CD4-positive, alpha-beta T cell treated with Interleukin-6 at 100 ng/mL for 8 hours (primary cell): ENCODE measurements at regions not wholly inside any gene's neighbourhood (a gene's known extent, or its start where the extent isn't known, plus 50 kb on each side); places are given as distances from the start of the nearest gene placed in this dataset.
A peak's percentile ranks its signal among the peaks of the same experiment; 100 is the strongest.

Experiments used
- DNase-seq: peaks from one replicate; pipeline ENCODE4 v3.0.0-alpha.2; 2020; ENCODE audit warnings: mixed read lengths, low spot score

DNA sequence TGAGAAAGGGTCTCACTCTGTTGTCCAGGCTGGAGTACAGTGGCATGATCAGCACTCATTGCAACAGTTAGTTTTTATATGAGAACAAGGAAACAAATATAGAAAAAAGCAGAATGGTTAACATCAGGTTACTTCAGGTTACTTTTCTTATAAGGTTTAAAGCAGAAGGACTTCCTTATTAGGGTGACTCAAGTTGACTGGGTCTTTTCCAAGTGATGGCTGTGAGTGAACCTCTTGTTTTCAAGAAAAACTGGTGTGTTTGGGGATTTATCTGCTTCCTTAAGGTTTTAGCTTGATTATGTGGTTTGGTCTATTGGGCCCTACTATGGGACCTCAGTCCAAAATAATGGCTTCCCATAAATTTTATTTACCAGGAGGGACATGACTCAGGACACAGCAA lies 99.2 kb downstream of the ARRDC3 start:
- no peak for DNase-seq

- no peak for DNase-seq
These were observed 99.8 kb downstream of the ARRDC3 start for GRCh38 chr5:91283326-91283725.

DNA sequence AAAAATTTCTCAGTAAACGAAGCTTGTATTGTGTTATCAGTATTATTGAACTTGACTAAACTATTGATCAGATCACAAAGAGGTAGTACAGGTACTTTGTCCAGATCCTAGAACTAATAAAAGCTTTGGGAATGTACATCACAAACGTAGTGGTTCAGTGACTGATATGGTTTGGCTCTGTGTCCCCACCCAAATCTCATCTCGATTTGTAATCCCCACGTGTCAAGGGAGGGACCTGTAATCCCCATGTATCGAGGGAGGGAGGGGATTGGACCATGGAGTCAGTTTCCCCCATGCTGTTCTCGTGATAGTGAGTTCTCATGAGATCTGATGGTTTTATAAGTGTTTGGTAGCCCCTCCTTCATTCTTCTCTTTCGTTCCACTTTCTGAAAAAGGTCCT lies 100.9 kb downstream of the ARRDC3 start:
- DNase-seq: no peak

- DNase-seq: no peak
These were observed 101.7 kb downstream of the ARRDC3 start for GRCh38 chr5:91281401-91281800.

GRCh38 chr5:91280362-91281269 lies 102.5 kb downstream of the ARRDC3 start:
- DNase-seq: peak; percentile 84

GRCh38 chr5:91277840-91278239 lies 105.3 kb downstream of the ARRDC3 start:
- DNase-seq: no peak

- no peak for DNase-seq
These were observed 106.0 kb downstream of the ARRDC3 start for GRCh38 chr5:91277093-91277626.

DNA sequence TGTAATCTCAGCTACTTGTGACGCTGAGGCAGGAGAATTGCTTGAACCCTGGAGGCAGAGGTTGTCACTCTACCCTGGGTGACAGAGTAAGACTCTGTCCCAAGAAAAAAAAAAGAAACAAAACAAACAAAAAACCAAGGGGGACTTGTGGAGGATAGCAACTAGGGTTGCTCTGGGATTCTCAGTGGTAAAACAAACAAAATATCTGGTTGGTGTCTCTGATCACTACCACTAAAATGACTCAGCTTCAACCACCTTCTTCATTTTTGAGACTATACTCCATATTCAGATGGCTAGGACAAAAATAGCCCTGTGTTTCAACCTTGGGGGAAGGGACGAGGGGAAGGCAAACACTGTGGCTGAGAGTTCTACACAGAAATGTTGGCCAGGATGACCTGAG lies 110.3 kb downstream of the ARRDC3 start:
- no peak for DNase-seq

GRCh38 chr5:91271999-91272398 lies 111.1 kb downstream of the ARRDC3 start:
- DNase-seq: no peak

DNA sequence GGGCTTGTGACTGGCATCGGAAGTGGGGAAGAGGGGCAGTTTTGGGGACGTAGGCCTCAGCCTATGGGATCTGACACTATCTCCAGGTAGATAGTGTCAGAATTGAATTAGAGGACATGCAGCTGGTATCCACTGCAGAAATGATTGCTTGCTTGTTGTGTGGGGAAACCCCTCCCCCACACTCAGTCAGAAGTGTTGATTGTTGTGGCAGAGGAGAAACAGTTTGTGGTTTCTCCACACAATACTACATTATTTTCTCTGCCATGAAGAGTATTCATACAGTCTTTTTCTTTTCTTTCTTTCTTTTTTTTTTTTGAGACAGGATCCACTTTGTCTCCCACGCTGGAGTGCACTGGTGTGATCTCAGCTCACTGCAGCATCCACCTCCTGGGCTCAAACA lies 113.9 kb downstream of the ARRDC3 start:
- no peak for DNase-seq

DNA sequence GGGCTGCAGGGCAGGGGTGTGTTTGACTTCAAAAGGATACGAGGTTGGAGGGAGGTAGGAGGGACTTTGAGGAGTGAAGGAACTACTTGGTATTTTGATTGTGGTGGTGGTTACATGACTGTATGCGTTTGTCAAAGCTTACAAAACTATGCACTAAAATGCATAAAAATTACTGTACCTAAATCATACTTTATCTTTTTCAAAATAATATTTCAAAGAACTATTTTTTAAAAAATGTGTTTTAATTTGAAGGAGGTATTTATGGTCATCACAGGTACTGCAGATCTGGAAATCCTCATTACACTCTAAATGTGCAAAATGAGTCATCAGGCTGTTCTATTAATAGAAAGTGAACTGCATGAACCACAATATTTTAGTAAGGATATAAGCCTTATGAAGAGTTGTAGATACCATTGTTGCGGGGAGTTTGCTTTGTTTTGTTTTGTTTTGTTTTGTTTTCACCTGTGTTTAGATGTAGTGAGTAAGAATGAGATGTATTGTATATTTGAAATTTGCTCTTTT lies 116.9 kb downstream of the ARRDC3 start:
- no peak for DNase-seq

GRCh38 chr5:91264311-91265051 lies 118.6 kb downstream of the ARRDC3 start:
- no peak for DNase-seq

DNA sequence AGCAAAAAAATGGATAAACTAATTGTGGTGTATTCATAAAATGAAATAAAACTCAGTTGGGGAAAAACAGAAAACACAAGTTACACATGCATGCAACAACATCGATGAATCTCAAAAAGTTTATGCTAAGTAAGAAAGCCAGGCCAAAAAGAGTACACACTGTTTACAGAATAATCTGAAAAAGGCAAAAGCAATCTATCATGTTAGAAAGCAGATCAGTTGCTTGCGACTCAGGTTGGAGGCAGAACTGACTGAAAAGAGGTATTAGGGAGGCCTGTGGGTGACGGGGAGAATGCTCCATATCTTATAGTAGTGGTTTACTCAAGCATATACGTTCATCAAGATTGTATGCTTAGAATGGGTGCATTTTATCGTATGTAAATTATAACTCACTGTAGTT lies 119.2 kb downstream of the ARRDC3 start:
- no peak for DNase-seq

DNA sequence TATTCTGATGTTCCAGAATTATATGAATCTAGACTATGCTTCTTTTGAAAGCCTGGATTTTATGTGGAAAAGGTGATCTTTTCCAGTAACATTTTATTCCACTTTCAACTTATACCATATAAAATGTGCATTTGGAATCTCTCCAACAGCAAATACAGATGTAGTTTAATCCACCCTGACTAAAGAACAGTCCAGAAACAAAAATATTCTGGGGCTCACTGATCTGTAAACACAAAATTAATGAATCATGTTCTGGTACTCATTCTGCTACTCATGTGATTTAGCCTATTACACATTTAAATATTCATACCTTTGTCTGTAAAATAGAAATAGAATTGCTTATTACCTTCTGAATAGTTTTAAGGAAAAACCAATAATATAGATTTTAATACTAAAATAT lies 125.8 kb downstream of the ARRDC3 start:
- DNase-seq: no peak

DNA sequence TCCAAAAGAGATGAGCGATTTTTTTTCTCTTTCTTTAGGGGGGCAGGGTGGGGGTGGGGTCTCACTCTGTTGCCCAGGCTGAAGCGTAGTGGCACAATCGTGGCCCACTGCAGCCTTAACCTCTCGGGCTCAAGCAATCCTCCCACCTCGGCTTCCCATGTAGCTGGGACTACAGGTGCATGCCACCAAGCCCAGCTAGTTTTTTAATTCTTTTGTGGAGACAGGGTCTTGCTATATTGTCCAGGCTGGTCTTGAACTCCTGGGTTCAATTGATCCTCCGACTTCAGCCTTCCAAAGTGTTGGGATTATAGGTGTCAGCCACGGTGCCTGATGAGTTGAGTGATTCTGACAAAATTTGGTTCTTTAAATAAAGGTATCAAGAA lies 127.0 kb downstream of the ARRDC3 start:
- DNase-seq: no peak

DNA sequence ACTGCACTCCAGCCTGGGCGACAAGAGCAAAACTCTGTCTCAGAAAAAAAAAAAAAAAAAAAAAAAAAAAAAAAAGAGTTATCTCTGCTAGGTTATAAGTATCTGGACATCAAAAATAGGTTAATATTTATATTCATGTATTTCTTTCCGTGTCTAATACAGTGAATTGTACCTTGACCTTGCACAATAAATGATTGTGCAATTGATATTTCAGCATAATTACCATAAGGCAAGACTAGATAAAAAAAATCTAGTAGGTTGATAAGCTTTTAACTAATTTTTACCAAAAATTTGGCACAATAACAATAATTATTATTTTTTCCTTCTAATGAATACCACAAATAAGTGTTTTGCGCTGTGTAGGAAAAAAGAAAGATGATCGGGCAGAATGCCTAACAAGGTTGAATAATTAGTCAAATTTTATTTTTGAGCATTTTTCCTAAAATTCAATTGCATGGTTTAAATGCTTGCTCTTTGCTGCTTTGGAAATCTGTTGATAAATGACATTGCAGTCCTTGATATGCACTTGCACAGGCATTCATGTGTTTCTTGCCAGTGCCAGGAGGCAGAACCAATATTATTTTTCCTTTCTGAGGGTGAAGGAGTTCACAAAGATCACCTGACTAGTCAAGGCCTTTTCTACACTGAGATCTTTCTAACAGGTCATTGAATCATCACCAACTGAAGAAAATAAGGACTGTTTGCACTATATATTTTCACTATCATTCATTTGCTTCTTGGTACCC lies 127.5 kb downstream of the ARRDC3 start:
- DNase-seq: no peak

DNA sequence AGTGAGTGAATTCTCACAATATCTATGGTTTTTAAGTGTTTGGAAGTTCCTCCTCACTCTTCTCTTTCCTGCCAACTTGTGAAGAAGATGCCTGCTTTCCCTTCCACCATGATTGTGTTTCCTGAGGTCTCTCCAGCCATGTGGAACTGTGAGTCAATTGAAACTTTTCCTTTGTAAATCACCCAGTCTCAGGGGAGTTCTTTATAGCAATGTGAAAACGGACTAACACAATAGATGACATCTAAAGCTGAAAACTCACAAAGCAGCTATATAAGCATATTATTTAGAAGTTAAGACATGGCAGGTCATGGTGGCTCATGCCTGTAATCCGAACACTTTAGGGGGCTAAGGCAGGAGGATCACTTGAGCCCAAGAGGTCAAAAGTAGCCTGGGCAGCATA lies 130.2 kb downstream of the ARRDC3 start:
- DNase-seq: no peak

DNA sequence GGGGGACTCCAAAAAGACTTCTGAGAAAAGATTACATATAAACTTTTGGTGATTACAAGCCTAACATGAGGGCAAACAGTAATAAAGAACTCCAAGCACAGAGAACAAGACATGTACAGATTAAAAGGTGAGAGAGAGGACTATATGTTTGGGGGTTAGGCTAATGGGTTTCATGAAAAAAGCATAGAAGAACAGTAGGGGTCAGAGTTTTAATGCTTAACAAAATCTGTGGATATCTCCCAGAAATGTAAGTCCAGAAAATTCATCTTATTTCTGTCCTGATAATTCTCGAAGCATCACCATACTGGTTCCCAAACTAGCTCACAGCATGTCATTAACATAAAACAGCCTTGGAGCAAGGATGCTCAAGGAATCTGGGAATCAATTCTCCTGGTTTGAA lies 137.2 kb downstream of the ARRDC3 start:
- no peak for DNase-seq

DNA sequence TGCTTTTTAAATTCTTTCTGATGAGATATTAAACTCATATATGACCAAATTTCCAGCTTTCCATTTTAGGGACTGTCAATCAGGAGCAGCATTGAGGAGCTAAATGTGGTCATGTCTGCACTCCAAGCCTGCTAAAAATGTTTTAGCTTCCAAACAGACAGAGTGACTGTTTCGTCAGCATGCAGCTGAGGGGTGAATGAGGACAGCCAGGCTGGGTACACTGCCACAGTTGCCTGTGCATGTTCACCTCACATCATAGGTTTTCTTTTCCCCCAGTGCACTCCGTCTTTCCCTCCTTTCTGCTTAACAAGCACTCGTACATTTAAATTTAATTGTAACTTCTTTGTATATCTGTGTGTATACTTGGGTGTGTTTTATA lies 138.1 kb downstream of the ARRDC3 start:
- no peak for DNase-seq

DNA sequence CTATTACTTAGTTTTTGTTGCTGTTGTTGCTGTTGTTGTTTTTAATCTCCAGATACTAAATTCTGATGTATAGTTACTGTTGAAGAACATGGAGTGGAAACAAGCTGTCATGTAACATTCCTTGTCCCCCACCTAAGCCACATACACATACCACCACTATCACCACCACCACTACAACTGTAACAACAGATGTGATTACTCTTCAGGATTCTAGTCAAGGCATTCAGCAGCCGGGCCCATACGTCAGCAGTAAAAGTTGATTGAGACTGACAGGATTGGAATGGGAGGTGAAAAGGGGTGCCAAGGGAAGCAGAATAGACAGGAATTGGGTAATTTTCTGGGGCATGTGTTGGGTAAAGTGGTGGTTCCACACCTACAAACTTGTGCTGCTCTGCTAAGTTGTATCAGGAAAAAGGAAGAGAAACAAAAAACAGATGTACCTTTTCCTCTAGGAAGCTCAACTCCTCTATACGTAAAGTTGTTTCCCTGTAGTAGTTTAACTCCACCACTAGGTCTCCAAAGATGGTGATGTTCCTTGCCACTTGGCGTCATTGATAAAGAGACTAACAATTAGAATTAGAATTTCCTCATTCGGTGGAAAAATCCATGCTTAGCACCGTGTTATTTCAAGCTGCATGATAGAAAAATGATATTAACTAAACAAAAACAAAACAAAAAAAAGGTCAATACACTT lies 138.6 kb downstream of the ARRDC3 start:
- no peak for DNase-seq

DNA sequence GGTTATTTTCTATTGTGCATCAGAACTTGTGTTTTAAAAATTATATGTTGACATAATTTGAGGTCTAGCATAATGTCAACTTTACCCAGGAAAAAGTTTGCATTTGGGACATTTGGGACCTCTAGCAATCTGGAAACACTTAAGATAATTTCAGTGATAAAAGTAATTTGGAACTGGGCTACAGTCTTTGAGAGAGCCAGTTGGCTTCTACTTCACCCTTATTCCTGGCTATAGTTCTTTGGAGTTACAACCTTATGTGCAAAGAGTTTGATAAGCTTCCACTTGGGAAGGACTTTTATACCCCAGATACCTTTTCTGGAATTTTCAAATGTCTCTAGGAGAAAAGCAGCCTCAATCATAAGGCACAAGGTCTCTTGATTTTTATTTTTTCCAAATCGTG lies 139.3 kb downstream of the ARRDC3 start:
- no peak for DNase-seq

GRCh38 chr5:91243286-91243685 lies 139.8 kb downstream of the ARRDC3 start:
- DNase-seq: no peak
